Peyer's patch (tissue), 4 donors: ENCODE measurements at regions not wholly inside any gene's neighbourhood (a gene's known extent, or its start where the extent isn't known, plus 50 kb on each side); places are given as distances from the start of the nearest gene placed in this dataset.
"Not testable (repeated sequence)": the region's sequence is repeated elsewhere in the genome, so short reads cannot be mapped to it uniquely, and the experiment has no call there.

Source experiments
- DNase-seq, 3 donors: peaks; one replicate each; pipeline ENCODE4 v3.0.0-alpha.2; 2017 to 2019
- H3K27ac ChIP-seq, 4 donors: fragments of 200-600 bp; sonication (generic); one replicate each; pipeline ENCODE4 v1.5.1; 2016 to 2019
- H3K27me3 ChIP-seq, 2 donors: fragments of 200-600 bp; sonication (generic); one replicate each; pipeline ENCODE4 v1.5.1; 2019
- H3K36me3 ChIP-seq, 3 donors: fragments of 200-600 bp; sonication (generic); one replicate each; pipeline ENCODE4 v1.5.1; 2016 to 2019
- H3K4me1 ChIP-seq, 4 donors: fragments of 200-600 bp; sonication (generic); one replicate each; pipeline ENCODE4 v1.5.1; 2016 to 2019
- H3K4me3 ChIP-seq, 4 donors: fragments of 200-600 bp; sonication (generic); 1 replicate in 3 of 4; 2 replicates in 1 of 4; pipeline ENCODE4 v1.5.1; 2016 to 2019; ENCODE audit warnings: mild to moderate bottlenecking in 1 of 4
- H3K9me3 ChIP-seq, 4 donors: fragments of 200-600 bp; sonication (generic); one replicate each; pipeline ENCODE4 v1.5.1; 2016 to 2019; ENCODE audit warnings: mild to moderate bottlenecking in 1 of 4
- POLR2A ChIP-seq, 2 donors: fragments of 450-650 bp; IDR thresholded peaks; one replicate each; pipeline ENCODE4 v1.5.1; 2017; ENCODE audit warnings: antibody characterized with exemption in 2 of 2, mild to moderate bottlenecking in 2 of 2, moderate library complexity in 2 of 2
- TF ChIP-seq, protein P1 (sequence below), 6 experiments: fragments of 450-650 bp in 4 of 6; fragments of 200-600 bp in 2 of 6; sonication (generic) in 1 of 6; IDR thresholded peaks; one replicate each; pipeline ENCODE4 v1.5.1; 2017 to 2019; ENCODE audit warnings: antibody characterized with exemption in 6 of 6, mild to moderate bottlenecking in 3 of 6, moderate library complexity in 1 of 6

DNA sequence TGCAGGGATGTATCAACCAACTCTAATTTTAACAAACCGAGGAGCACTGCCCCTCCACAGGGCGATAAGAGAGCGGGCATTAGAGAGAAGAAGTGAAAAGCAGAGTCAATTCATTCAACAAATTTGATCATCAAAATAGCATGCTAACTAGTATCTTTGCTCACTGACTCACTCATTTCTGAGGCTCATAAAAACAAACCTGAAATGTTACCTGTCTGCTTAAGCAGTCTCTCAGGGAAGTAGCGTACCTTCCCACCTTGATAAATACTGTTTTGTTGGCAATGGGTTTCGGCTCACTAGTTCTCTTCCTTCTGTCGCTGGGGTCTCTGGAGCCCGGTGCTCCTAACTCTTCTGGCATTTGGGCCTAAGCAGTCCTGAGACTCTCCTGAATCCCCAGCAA, 248.8 kb downstream of the IRS1 start:
- TF ChIP-seq, protein P1, sequence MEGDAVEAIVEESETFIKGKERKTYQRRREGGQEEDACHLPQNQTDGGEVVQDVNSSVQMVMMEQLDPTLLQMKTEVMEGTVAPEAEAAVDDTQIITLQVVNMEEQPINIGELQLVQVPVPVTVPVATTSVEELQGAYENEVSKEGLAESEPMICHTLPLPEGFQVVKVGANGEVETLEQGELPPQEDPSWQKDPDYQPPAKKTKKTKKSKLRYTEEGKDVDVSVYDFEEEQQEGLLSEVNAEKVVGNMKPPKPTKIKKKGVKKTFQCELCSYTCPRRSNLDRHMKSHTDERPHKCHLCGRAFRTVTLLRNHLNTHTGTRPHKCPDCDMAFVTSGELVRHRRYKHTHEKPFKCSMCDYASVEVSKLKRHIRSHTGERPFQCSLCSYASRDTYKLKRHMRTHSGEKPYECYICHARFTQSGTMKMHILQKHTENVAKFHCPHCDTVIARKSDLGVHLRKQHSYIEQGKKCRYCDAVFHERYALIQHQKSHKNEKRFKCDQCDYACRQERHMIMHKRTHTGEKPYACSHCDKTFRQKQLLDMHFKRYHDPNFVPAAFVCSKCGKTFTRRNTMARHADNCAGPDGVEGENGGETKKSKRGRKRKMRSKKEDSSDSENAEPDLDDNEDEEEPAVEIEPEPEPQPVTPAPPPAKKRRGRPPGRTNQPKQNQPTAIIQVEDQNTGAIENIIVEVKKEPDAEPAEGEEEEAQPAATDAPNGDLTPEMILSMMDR (IDR thresholded peaks at IDR 0.05) = no peak

DNA sequence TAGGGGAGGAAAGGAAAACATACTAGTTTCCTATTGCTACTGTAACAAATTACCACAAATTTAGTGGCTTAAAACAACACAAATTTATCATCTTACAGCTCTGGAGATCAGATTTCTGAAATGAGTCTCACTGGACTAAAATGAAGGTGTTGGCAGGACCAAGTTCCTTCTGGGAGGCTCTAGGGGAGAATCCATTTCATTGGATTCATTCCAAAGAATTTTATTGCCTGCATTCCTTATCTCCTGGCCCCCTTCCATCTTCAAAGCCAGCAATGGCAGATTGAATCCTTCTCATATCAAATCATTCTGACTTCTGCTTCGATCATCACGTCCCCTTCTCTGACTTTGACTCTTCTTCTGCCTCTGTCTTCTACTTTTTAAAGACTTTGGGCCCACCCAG, 250.9 kb downstream of the IRS1 start:
- Histone ChIP-seq H3K27me3 (no peaks in the 10 kb centered on the region), H3K27ac (no peak overlapping the region), H3K36me3 (no peaks in the 10 kb centered on the region), H3K4me1 (no peaks in the 10 kb centered on the region), H3K4me3 (no peak overlapping the region), H3K9me3 (no peaks in the 10 kb centered on the region)
- no peak for TF ChIP-seq POLR2A (IDR thresholded peaks at IDR 0.05)
- TF ChIP-seq, protein P1 (IDR thresholded peaks at IDR 0.05) = no peak
- no peak for DNase-seq

More for the DNA sequence above, 248.8 kb downstream of the IRS1 start:
- Histone ChIP-seq H3K27me3 (no peaks in the 10 kb centered on the region), H3K4me3 (no peak overlapping the region), H3K27ac (no peak overlapping the region), H3K36me3 (no peaks in the 10 kb centered on the region), H3K9me3 (no peaks in the 10 kb centered on the region), H3K4me1 (no peaks in the 10 kb centered on the region)
- DNase-seq = no peak

DNA sequence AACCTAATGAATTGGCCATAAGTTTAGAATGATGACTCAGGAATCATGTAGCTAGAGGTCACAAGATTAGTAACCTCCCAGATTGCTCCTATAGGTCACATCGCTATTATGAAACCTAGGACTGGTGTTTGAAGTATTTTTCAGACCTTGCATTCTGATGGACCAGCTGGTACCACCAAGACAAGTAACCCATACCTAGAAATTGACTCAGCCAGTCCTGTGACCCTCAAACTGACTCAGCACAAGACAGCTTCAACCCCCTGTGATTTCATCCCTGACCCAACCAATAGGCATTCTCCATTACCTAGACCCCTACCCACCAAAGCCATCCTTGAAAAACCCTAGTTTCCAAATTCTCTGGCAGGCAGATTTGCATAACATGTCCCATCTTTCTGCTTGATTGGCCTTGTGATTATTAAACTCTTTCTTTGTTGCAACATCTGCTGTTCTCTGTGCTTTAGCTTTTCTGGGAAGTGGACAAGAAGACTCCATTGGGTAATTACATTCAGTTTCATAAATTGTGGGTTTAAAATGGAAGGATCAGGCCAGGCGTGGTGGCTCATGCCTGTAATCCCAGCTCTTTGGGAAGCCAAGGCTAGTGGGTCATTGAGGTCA, 254.9 kb downstream of the IRS1 start:
- H3K4me1 ChIP-seq = no peaks in the 10 kb centered on the region
- no peaks in the 10 kb centered on the region for H3K27me3 ChIP-seq
- no peak overlapping the region for H3K27ac ChIP-seq
- H3K9me3 ChIP-seq = no peaks in the 10 kb centered on the region
- TF ChIP-seq, protein P1 (IDR thresholded peaks at IDR 0.05) = no peak
- TF ChIP-seq POLR2A (IDR thresholded peaks at IDR 0.05) = no peak
- H3K36me3 ChIP-seq = no peaks in the 10 kb centered on the region
- no peak for DNase-seq
- no peak overlapping the region for H3K4me3 ChIP-seq

DNA sequence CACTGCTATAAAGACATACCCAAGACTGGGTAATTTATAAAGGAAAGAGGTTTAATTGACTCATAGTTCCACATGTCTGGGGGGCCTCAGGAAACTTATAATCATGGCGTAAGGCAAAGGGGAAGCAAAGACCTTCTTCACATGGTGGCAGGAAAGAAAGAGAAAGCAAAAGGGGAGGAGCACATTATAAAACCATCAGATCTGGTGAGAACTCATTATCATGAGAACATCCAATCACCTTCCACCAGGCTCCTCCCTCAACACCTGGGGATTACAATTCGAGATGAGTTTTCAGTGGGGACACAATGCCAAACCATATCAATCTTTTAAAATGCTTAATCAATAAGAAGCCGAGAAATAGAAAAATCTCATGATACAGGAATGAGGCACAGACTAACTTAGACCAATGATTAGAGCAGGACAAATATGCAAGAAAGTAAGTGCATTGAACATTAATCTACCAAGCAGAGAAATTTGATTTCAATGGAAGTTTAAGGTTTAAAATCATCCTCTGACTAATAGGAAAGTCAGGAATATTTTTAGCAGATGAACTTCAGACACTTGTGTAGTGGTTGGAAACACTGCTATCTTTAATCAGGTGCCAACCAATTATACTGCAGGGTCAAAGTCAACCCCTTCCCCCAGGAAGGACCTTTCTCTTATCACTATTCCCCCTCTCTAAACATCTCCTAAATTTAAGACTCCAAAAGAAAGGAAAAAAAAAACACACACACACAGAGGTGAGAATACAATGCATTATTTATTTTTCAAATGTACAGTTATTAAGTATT, 259.2 kb downstream of the IRS1 start:
- Histone ChIP-seq H3K4me3 (no peak overlapping the region), H3K4me1 (no peaks in the 10 kb centered on the region), H3K36me3 (no peaks in the 10 kb centered on the region), H3K9me3 (no peaks in the 10 kb centered on the region), H3K27ac (no peak overlapping the region), H3K27me3 (no peaks in the 10 kb centered on the region)
- TF ChIP-seq, protein P1 (IDR thresholded peaks at IDR 0.05) = no peak
- no peak for TF ChIP-seq POLR2A (IDR thresholded peaks at IDR 0.05)
- DNase-seq = no peak

DNA sequence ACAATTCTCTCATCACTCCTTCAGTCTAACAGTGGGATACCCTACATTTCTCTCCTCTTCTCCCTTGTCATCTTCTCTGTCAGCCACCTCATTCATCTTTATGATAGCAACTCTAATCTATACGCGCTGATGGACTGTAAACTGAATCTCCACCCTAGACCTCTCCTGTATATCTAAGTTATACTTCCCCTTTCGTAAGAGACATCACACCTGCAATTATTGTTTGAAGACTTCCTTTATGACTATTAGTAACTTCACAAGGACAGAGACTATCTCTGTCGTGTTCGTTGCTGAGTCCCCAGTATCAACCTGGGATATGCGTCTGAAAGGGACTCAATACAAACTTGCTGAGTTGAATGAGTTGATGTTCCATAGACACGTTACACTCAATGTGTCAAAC, 263.2 kb downstream of the IRS1 start:
- no peak for TF ChIP-seq POLR2A (IDR thresholded peaks at IDR 0.05)
- TF ChIP-seq, protein P1 (IDR thresholded peaks at IDR 0.05) = no peak
- Histone ChIP-seq H3K4me1 (no peaks in the 10 kb centered on the region), H3K36me3 (no peaks in the 10 kb centered on the region), H3K27ac (no peak overlapping the region), H3K9me3 (no peaks in the 10 kb centered on the region), H3K27me3 (no peaks in the 10 kb centered on the region), H3K4me3 (no peak overlapping the region)
- no peak for DNase-seq

DNA sequence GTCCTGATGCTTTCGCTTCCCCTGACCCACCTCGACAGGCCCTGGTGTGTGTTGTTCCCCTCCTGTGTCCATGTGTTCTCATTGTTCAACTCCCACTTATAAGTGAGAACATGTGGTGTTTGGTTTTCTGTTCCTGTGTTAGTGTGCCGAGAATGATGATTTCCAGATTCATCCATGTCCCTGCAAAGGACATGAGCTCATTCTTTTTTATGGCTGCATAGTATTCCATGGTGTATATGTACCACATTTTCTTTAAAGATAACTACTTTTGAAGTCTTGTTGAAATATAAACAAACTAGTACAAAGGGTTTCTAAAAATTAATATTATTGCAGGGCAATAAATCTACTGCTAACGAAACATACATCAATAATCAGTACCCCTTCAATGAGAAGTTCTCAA, 266.6 kb downstream of the IRS1 start:
- not testable (repeated sequence) for H3K9me3 ChIP-seq, H3K27ac ChIP-seq, H3K36me3 ChIP-seq, DNase-seq, H3K4me3 ChIP-seq, H3K4me1 ChIP-seq, H3K27me3 ChIP-seq
